ENCODE measurements at regions not wholly inside any gene's neighbourhood (a gene's known extent, or its start where the extent isn't known, plus 50 kb on each side); places are given as distances from the start of the nearest gene placed in this dataset.

DNA sequence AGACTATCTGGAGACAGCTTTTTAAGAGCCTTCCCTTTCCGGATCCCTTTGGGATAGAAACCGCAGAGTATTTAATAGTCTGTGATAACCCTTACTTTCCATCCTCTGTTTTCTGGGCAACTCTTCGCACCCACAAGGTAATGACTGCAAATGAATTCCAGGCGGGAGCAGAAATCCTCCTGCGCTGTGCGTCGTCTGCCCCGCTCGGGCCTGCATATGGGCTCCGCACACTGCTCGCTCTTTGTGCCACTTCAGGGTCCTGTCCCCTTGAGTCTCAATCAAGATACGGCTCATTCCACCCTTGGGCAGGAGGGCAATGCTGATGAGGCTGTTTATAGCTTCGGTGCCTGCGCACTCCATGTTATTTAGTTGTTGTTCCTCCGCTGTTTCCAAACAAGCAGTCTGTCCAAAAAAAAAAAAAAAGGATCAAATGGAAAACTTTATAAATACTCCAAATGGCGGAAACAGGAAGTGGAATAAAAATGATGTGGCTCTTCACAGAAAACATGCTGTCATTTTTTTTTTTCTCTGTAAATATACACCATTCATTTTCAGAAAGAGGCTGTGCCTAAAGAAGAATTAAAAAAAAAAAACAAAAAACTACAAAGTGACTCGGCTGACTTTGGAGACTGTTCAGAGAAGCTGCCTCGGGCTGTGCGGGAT is 169.6 kb upstream of the GMDS start:
- Histone ChIP-seq H3K4me2 (ENCODE audit: low read length) (no peak overlapping the region), H3K4me3 (replicated peaks in 1 of 2; ENCODE audit: low read depth in 1 of 2, low read length in 2 of 2) (no peak overlapping the region), H3K9me2 (ENCODE audit: insufficient read depth) (no peaks in the 10 kb centered on the region), H3K79me2 (ENCODE audit: insufficient read depth, low read length) (no peaks in the 10 kb centered on the region), H3K27me3 (ENCODE audit: insufficient read depth, low read length) (no peaks in the 10 kb centered on the region), H3K4me1 (ENCODE audit: control insufficient read depth in 1 of 2, insufficient read depth in 2 of 2, low read length in 2 of 2) (no peaks in the 10 kb centered on the region), H3K9me3 (ENCODE audit: control insufficient read depth in 1 of 2, insufficient read depth in 1 of 2, low read depth in 1 of 2, low read length in 2 of 2) (no peaks in the 10 kb centered on the region), H3K9ac (ENCODE audit: low read length) (no peak overlapping the region), H3K36me3 (ENCODE audit: control insufficient read depth in 1 of 2, insufficient read depth in 2 of 2, low read length in 2 of 2) (no peaks in the 10 kb centered on the region), H4K20me1 (ENCODE audit: insufficient read depth) (no peaks in the 10 kb centered on the region), H3K27ac (ENCODE audit: low read depth, low read length) (no peak overlapping the region), H2AFZ (ENCODE audit: low read depth, low read length, poor library complexity, severe bottlenecking) (no peak overlapping the region)
- ChIA-PET CTCF (no interaction called here), POLR2A (no interaction called here), RAD21 (ENCODE audit: low non-redundant PET in 1 of 2, low total read pairs in 2 of 2, uncharacterized antibody in 2 of 2, unreplicated experiment in 2 of 2) (no interaction called here)
- no peak for DNase-seq (ENCODE audit: low read depth, low spot score)
- no peak for ATAC-seq
- TF ChIP-seq, protein P1, sequence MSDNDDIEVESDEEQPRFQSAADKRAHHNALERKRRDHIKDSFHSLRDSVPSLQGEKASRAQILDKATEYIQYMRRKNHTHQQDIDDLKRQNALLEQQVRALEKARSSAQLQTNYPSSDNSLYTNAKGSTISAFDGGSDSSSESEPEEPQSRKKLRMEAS (IDR thresholded peaks at IDR 0.05): no peak
- no peak for TF ChIP-seq SP1 (IDR thresholded peaks at IDR 0.05; ENCODE audit: low read depth)
- no peak for TF ChIP-seq SIN3A (IDR thresholded peaks at IDR 0.05; ENCODE audit: low read depth)
- no peak for TF ChIP-seq EZH2 (IDR thresholded peaks at IDR 0.05)
- TF ChIP-seq, protein P2, sequence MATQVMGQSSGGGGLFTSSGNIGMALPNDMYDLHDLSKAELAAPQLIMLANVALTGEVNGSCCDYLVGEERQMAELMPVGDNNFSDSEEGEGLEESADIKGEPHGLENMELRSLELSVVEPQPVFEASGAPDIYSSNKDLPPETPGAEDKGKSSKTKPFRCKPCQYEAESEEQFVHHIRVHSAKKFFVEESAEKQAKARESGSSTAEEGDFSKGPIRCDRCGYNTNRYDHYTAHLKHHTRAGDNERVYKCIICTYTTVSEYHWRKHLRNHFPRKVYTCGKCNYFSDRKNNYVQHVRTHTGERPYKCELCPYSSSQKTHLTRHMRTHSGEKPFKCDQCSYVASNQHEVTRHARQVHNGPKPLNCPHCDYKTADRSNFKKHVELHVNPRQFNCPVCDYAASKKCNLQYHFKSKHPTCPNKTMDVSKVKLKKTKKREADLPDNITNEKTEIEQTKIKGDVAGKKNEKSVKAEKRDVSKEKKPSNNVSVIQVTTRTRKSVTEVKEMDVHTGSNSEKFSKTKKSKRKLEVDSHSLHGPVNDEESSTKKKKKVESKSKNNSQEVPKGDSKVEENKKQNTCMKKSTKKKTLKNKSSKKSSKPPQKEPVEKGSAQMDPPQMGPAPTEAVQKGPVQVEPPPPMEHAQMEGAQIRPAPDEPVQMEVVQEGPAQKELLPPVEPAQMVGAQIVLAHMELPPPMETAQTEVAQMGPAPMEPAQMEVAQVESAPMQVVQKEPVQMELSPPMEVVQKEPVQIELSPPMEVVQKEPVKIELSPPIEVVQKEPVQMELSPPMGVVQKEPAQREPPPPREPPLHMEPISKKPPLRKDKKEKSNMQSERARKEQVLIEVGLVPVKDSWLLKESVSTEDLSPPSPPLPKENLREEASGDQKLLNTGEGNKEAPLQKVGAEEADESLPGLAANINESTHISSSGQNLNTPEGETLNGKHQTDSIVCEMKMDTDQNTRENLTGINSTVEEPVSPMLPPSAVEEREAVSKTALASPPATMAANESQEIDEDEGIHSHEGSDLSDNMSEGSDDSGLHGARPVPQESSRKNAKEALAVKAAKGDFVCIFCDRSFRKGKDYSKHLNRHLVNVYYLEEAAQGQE (IDR thresholded peaks at IDR 0.05; ENCODE audit: low read depth): no peak
- TF ChIP-seq CEBPB (IDR thresholded peaks at IDR 0.05; ENCODE audit: low read depth): no peak
- no peak for TF ChIP-seq YY1 (IDR thresholded peaks at IDR 0.05; ENCODE audit: extremely low read depth, insufficient replicate concordance, low read depth, low read length)
- no peak for TF ChIP-seq POLR2A (IDR thresholded peaks at IDR 0.05; ENCODE audit: borderline replicate concordance, extremely low read depth, insufficient read depth, insufficient read length)
- no peak for TF ChIP-seq ZFX (IDR thresholded peaks at IDR 0.05)
- TF ChIP-seq ZNF274 (IDR thresholded peaks at IDR 0.05; ENCODE audit: low read depth, low read length): no peak
- TF ChIP-seq, protein P3, sequence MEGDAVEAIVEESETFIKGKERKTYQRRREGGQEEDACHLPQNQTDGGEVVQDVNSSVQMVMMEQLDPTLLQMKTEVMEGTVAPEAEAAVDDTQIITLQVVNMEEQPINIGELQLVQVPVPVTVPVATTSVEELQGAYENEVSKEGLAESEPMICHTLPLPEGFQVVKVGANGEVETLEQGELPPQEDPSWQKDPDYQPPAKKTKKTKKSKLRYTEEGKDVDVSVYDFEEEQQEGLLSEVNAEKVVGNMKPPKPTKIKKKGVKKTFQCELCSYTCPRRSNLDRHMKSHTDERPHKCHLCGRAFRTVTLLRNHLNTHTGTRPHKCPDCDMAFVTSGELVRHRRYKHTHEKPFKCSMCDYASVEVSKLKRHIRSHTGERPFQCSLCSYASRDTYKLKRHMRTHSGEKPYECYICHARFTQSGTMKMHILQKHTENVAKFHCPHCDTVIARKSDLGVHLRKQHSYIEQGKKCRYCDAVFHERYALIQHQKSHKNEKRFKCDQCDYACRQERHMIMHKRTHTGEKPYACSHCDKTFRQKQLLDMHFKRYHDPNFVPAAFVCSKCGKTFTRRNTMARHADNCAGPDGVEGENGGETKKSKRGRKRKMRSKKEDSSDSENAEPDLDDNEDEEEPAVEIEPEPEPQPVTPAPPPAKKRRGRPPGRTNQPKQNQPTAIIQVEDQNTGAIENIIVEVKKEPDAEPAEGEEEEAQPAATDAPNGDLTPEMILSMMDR (IDR thresholded peaks at IDR 0.05 in 2 of 3, conservative IDR thresholded peaks at IDR 0.05 in 1 of 3; ENCODE audit: borderline replicate concordance in 1 of 3, insufficient read depth in 1 of 3, low read depth in 2 of 3, low read length in 2 of 3): no peak
- TF ChIP-seq, protein P4, sequence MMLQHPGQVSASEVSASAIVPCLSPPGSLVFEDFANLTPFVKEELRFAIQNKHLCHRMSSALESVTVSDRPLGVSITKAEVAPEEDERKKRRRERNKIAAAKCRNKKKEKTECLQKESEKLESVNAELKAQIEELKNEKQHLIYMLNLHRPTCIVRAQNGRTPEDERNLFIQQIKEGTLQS (IDR thresholded peaks at IDR 0.05): no peak
- TF ChIP-seq, protein P5, sequence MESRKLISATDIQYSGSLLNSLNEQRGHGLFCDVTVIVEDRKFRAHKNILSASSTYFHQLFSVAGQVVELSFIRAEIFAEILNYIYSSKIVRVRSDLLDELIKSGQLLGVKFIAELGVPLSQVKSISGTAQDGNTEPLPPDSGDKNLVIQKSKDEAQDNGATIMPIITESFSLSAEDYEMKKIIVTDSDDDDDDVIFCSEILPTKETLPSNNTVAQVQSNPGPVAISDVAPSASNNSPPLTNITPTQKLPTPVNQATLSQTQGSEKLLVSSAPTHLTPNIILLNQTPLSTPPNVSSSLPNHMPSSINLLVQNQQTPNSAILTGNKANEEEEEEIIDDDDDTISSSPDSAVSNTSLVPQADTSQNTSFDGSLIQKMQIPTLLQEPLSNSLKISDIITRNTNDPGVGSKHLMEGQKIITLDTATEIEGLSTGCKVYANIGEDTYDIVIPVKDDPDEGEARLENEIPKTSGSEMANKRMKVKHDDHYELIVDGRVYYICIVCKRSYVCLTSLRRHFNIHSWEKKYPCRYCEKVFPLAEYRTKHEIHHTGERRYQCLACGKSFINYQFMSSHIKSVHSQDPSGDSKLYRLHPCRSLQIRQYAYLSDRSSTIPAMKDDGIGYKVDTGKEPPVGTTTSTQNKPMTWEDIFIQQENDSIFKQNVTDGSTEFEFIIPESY (IDR thresholded peaks at IDR 0.05; ENCODE audit: extremely low read depth, insufficient replicate concordance, low read length): no peak
- TF ChIP-seq EGR1 (IDR thresholded peaks at IDR 0.05; ENCODE audit: low read depth): no peak
- no peak for TF ChIP-seq EZH2phosphoT487 (IDR thresholded peaks at IDR 0.05; ENCODE audit: borderline replicate concordance)
- TF ChIP-seq ELF1 (IDR thresholded peaks at IDR 0.05; ENCODE audit: borderline replicate concordance, low read depth): no peak
- no peak for TF ChIP-seq CBX3 (IDR thresholded peaks at IDR 0.05; ENCODE audit: low read depth)
- TF ChIP-seq JUND (IDR thresholded peaks at IDR 0.05): no peak
- no TSS peak for BruUV-seq (replicated peaks)
- intact Hi-C loops (cut with micrococcal nuclease): no loop called here

Measured in HCT116 (cell line).